ENCODE measurements at regions not wholly inside any gene's neighbourhood (a gene's known extent, or its start where the extent isn't known, plus 50 kb on each side); places are given as distances from the start of the nearest gene placed in this dataset.

GRCh38 chr6:29999416-29999815 is 57.1 kb downstream of the HLA-A start:
- Mint-ChIP-seq H3K27ac (no peak overlapping the region), H3K4me1 (ENCODE audit: low read depth in 2 of 2) (peaks cover 2 to 14% of the 10 kb centered on the region in 2 donors), H3K27me3 (peaks cover 17 to 22% of the 10 kb centered on the region in 2 donors), H3K9me3 (no peaks in the 10 kb centered on the region), H3K36me3 (ENCODE audit: insufficient read depth) (no peaks in the 10 kb centered on the region), H3K4me3 (no peak overlapping the region)
- ATAC-seq (replicated peaks) (no peak), DNase-seq (no peak)

- Mint-ChIP-seq H3K4me3 (no peak overlapping the region), H3K36me3 (ENCODE audit: insufficient read depth) (no peaks in the 10 kb centered on the region), H3K4me1 (ENCODE audit: low read depth in 2 of 2) (peaks cover 2 to 14% of the 10 kb centered on the region in 2 donors), H3K9me3 (no peaks in the 10 kb centered on the region), H3K27ac (no peak overlapping the region), H3K27me3 (peaks cover 22 to 29% of the 10 kb centered on the region in 2 donors)
- DNase-seq (no peak), ATAC-seq (replicated peaks) (no peak)
Measured at GRCh38 chr6:30000156-30000791, 57.9 kb downstream of the HLA-A start.

GRCh38 chr6:30002871-30003270 is 58.2 kb upstream of the POLR1H start:
- Mint-ChIP-seq H3K4me3 (no peak overlapping the region), H3K27ac (no peak overlapping the region), H3K9me3 (no peaks in the 10 kb centered on the region), H3K4me1 (ENCODE audit: low read depth in 2 of 2) (peaks cover 17 to 35% of the 10 kb centered on the region in 2 donors), H3K36me3 (ENCODE audit: insufficient read depth) (no peaks in the 10 kb centered on the region), H3K27me3 (peaks cover 40% of the 10 kb centered on the region in 2 donors)
- ATAC-seq (replicated peaks) (no peak), DNase-seq (no peak)

GRCh38 chr6:30005482-30005881 is 55.6 kb upstream of the POLR1H start:
- Mint-ChIP-seq H3K27me3 (peaks cover 47 to 59% of the 10 kb centered on the region in 2 donors), H3K4me1 (ENCODE audit: low read depth in 2 of 2) (peaks cover 18 to 25% of the 10 kb centered on the region in 2 donors), H3K4me3 (peak overlapping the region; percentile 80 to 82), H3K27ac (no peak overlapping the region), H3K36me3 (ENCODE audit: insufficient read depth) (peaks cover 3% of the 10 kb centered on the region), H3K9me3 (no peaks in the 10 kb centered on the region)
- DNase-seq (no peak), ATAC-seq (replicated peaks) (no peak)

- H3K27me3 Mint-ChIP-seq, result peaks cover 47 to 68% of the 10 kb centered on the region in 2 donors
- H3K4me3 Mint-ChIP-seq, result peak overlapping the region; percentile 80 to 82
- H3K36me3 Mint-ChIP-seq (ENCODE audit: insufficient read depth), result peaks cover 3% of the 10 kb centered on the region
- no peaks in the 10 kb centered on the region for H3K9me3 Mint-ChIP-seq
- H3K4me1 Mint-ChIP-seq (ENCODE audit: low read depth in 2 of 2), result peaks cover 16 to 22% of the 10 kb centered on the region in 2 donors
- ATAC-seq (replicated peaks) (peak; percentile 54), DNase-seq (peak in 2 of 3 experiments; percentile 11 to 14)
- H3K27ac Mint-ChIP-seq, result peak overlapping the region in 1 of 2 donors; percentile 46
Measured at GRCh38 chr6:30006170-30007131, 54.6 kb upstream of the POLR1H start.

- DNase-seq (peak in 2 of 3 experiments; percentile 8 to 11), ATAC-seq (replicated peaks) (peak; percentile 60)
- H3K27me3 Mint-ChIP-seq, result peaks cover 47 to 76% of the 10 kb centered on the region in 2 donors
Measured at GRCh38 chr6:30007132-30007764, 53.8 kb upstream of the POLR1H start.

GRCh38 chr6:30009113-30009512 is 52.0 kb upstream of the POLR1H start:
- Mint-ChIP-seq H3K9me3 (no peaks in the 10 kb centered on the region), H3K27ac (no peak overlapping the region), H3K4me3 (no peak overlapping the region), H3K4me1 (ENCODE audit: low read depth in 2 of 2) (peaks cover 16 to 29% of the 10 kb centered on the region in 2 donors), H3K27me3 (peaks cover 47 to 80% of the 10 kb centered on the region in 2 donors), H3K36me3 (ENCODE audit: insufficient read depth) (peaks cover 3% of the 10 kb centered on the region)
- ATAC-seq (replicated peaks), result no peak
- no peak for DNase-seq

More at GRCh38 chr6:30007132-30007764, 53.8 kb upstream of the POLR1H start:
- H3K27ac Mint-ChIP-seq, result no peak overlapping the region
- H3K4me3 Mint-ChIP-seq, result peak overlapping the region; percentile 80 to 82
- H3K36me3 Mint-ChIP-seq (ENCODE audit: insufficient read depth), result peaks cover 3% of the 10 kb centered on the region
- peaks cover 16 to 22% of the 10 kb centered on the region in 2 donors for H3K4me1 Mint-ChIP-seq (ENCODE audit: low read depth in 2 of 2)
- no peaks in the 10 kb centered on the region for H3K9me3 Mint-ChIP-seq

All from effector memory CD8-positive, alpha-beta T cell (primary cell).